Activated B cell treated with CpG ODN at 0.5 μM for 24 hours (primary cell): ENCODE measurements at regions not wholly inside any gene's neighbourhood (a gene's known extent, or its start where the extent isn't known, plus 50 kb on each side); places are given as distances from the start of the nearest gene placed in this dataset.
"Not testable (repeated sequence)": the region's sequence is repeated elsewhere in the genome, so short reads cannot be mapped to it uniquely, and the experiment has no call there.

Experiments used
- ATAC-seq: fragments of 200-7000 bp; cut with Tn5 transposase; one replicate; pipeline ENCODE4 v1.10.0; 2021; ENCODE audit warnings: low read depth, mild to moderate bottlenecking, moderate library complexity
- CTCF ChIA-PET: fragments of 350-600 bp; sonication (Branson Sonifier 250); formaldehyde crosslinking; loops from one replicate; lab custom pipeline; 2021; ENCODE audit warnings: antibody characterized with exemption; lab: Charles Lee
- POLR2A ChIA-PET: fragments of 350-600 bp; sonication (Branson Sonifier 250); formaldehyde crosslinking; loops from one replicate; lab custom pipeline; 2021; ENCODE audit warnings: antibody characterized with exemption; lab: Charles Lee
- DNase-seq: peaks from one replicate; pipeline ENCODE4 v3.0.0; 2022
- H3K27ac Mint-ChIP-seq: one replicate; pipeline ENCODE4 v1.8.0; 2020; ENCODE audit warnings: mixed read lengths
- H3K27me3 Mint-ChIP-seq: one replicate; pipeline ENCODE4 v1.8.0; 2021; ENCODE audit warnings: mixed read lengths
- H3K36me3 Mint-ChIP-seq: one replicate; pipeline ENCODE4 v1.8.0; 2021; ENCODE audit warnings: low read depth, mixed read lengths
- H3K4me1 Mint-ChIP-seq: one replicate; pipeline ENCODE4 v1.8.0; 2021; ENCODE audit warnings: mixed read lengths
- H3K4me3 Mint-ChIP-seq: one replicate; pipeline ENCODE4 v1.8.0; 2020; ENCODE audit warnings: mild to moderate bottlenecking, mixed read lengths
- H3K9me3 Mint-ChIP-seq: one replicate; pipeline ENCODE4 v1.8.0; 2020; ENCODE audit warnings: mixed read lengths
- CTCF ChIP-seq: fragments of 200-600 bp; IDR thresholded peaks from one replicate; pipeline ENCODE4 v1.8.0; 2022; ENCODE audit warnings: antibody characterized with exemption, mild to moderate bottlenecking
- intact Hi-C: fragments of 100-400 bp; cut with micrococcal nuclease; formaldehyde crosslinking; loops from one replicate; pipeline ENCODE4 v1.15.1; 2024

- no peak overlapping the region for H3K4me3 Mint-ChIP-seq
- POLR2A ChIA-PET: no interaction called here
Measured at GRCh38 chr6:103719545-103719944, 1140.2 kb downstream of the HACE1 start.

GRCh38 chr6:103715269-103715668 lies 1144.5 kb downstream of the HACE1 start:
- intact Hi-C loops: no loop called here
- no peaks in the 10 kb centered on the region for H3K27me3 Mint-ChIP-seq

More at GRCh38 chr6:103719545-103719944, 1140.2 kb downstream of the HACE1 start:
- no peak for TF ChIP-seq CTCF
- H3K9me3 Mint-ChIP-seq: peaks cover 4% of the 10 kb centered on the region
- DNase-seq (no peak), ATAC-seq (no peak)
- CTCF ChIA-PET: no interaction called here
- intact Hi-C loops: no loop called here
- H3K27me3 Mint-ChIP-seq: no peaks in the 10 kb centered on the region
- H3K36me3 Mint-ChIP-seq: no peaks in the 10 kb centered on the region
- no peaks in the 10 kb centered on the region for H3K4me1 Mint-ChIP-seq
- no peak overlapping the region for H3K27ac Mint-ChIP-seq

GRCh38 chr6:103709236-103709635 lies 1150.5 kb downstream of the HACE1 start:
- POLR2A ChIA-PET, H3K27ac Mint-ChIP-seq, intact Hi-C loops, H3K4me1 Mint-ChIP-seq, H3K36me3 Mint-ChIP-seq, CTCF ChIA-PET, DNase-seq, H3K27me3 Mint-ChIP-seq, H3K4me3 Mint-ChIP-seq, ATAC-seq, H3K9me3 Mint-ChIP-seq: not testable (repeated sequence)

More at GRCh38 chr6:103715269-103715668, 1144.5 kb downstream of the HACE1 start:
- ChIA-PET CTCF (no interaction called here), POLR2A (no interaction called here)
- H3K27ac Mint-ChIP-seq: no peak overlapping the region
- DNase-seq (no peak), ATAC-seq (no peak)
- H3K9me3 Mint-ChIP-seq: peaks cover 2% of the 10 kb centered on the region
- no peaks in the 10 kb centered on the region for H3K36me3 Mint-ChIP-seq
- H3K4me3 Mint-ChIP-seq: no peak overlapping the region
- no peaks in the 10 kb centered on the region for H3K4me1 Mint-ChIP-seq
- TF ChIP-seq CTCF: no peak

GRCh38 chr6:103707596-103708325 lies 1152.0 kb downstream of the HACE1 start:
- H3K9me3 Mint-ChIP-seq: no peaks in the 10 kb centered on the region
- TF ChIP-seq CTCF: no peak
- ChIA-PET POLR2A (no interaction called here), CTCF (no interaction called here)
- H3K36me3 Mint-ChIP-seq: no peaks in the 10 kb centered on the region
- intact Hi-C loops: no loop called here
- no peak overlapping the region for H3K4me3 Mint-ChIP-seq
- no peak overlapping the region for H3K27ac Mint-ChIP-seq
- no peaks in the 10 kb centered on the region for H3K4me1 Mint-ChIP-seq
- DNase-seq: no peak
- no peak for ATAC-seq
- H3K27me3 Mint-ChIP-seq: no peaks in the 10 kb centered on the region

- no peaks in the 10 kb centered on the region for H3K9me3 Mint-ChIP-seq
- ChIA-PET CTCF (no interaction called here), POLR2A (no interaction called here)
- no peak for TF ChIP-seq CTCF
- ATAC-seq: no peak
- no peak overlapping the region for H3K27ac Mint-ChIP-seq
- intact Hi-C loops: no loop called here
- H3K36me3 Mint-ChIP-seq: no peaks in the 10 kb centered on the region
- no peaks in the 10 kb centered on the region for H3K27me3 Mint-ChIP-seq
- no peak overlapping the region for H3K4me3 Mint-ChIP-seq
- no peak for DNase-seq
- no peaks in the 10 kb centered on the region for H3K4me1 Mint-ChIP-seq
Measured at GRCh38 chr6:103699769-103700168, 1160.0 kb downstream of the HACE1 start.
